GM18909 (cell line): ENCODE measurements at regions not wholly inside any gene's neighbourhood (a gene's known extent, or its start where the extent isn't known, plus 50 kb on each side); places are given as distances from the start of the nearest gene placed in this dataset.

Experiments
- ATAC-seq: cut with Tn5 transposase; IDR thresholded peaks from one replicate; pipeline ENCODE4 v1.9.1; 2021; ENCODE audit warnings: mild to moderate bottlenecking; ENCODE audit not compliant: unreplicated experiment, poor library complexity

- ATAC-seq = no peak
Observed at GRCh38 chr9:107612136-107612535, 122.6 kb upstream of the KLF4 start.

DNA sequence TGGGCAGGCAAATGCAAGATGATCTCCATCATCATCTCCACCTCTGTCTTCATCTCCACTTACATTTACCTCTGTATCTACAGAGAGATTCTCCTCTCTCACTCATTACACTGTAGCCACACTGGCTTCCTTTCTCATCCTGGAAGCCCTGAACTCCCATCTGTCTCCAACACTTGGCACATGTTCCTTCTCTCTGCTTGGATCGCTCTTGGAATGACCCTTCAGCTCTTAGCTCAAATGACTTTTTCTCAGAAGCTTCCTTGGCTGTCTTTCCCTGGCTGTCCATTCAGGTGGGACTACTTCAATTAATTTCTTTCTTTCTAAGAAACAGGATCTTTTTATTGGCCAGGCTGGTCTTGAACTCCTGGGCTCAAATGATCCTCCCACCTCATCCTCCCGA, 120.0 kb upstream of the KLF4 start:
- ATAC-seq = no peak

DNA sequence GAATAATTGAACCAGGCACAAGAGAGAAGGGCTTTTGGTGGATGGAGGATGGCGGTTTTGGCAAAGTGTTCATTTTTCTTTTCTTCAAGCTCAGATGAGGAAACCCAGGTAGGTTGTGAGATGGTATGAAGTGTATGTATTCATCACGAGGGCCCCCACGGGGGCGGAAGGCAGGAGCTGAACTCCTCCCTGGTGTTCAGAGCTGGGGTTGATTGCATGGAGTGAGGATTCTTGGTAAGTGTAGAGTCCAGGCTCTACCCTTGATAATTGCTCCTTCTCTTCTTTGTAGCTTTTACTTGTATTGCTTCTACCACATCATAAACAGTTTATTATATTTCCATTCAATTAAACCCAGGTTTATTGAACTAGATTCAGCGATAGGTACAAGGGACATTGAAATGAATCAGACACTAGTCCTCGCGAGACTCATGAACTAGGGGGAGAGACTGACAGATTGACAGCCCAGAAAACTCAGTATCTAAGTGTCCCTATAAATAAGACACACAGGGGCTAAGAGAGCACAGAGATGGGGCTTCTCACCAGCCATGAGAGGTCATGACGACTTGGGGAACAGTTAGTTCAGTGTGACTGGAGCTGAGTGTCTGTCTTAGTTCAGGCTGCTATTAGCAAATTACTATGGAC, 116.7 kb upstream of the KLF4 start:
- no peak for ATAC-seq

- ATAC-seq = no peak
Observed at GRCh38 chr9:107605041-107605440, 115.5 kb upstream of the KLF4 start.

DNA sequence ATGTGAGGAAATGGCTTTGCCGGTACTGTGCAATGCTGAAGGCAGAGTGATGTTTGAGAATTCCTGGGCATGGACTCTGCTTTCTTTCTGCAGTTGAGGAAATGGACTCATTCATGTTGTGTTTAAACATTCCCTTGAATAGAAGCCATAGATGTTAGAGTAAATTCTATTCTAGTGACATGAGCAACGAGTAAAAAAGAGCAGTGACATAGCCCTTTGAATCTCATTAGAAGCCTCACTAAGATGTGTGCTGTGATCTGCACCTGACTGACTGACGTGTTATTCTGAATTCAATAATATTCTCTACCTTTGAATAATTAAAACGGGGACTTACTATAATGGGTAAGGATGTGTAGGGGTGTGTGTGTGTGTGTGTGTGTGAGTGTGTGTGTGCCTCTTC, 113.7 kb upstream of the KLF4 start:
- ATAC-seq = no peak

- no peak for ATAC-seq
Observed at GRCh38 chr9:107600060-107600573, 110.5 kb upstream of the KLF4 start.

- no peak for ATAC-seq
Observed at GRCh38 chr9:107597743-107598217, 108.2 kb upstream of the KLF4 start.

GRCh38 chr9:107594908-107595530, 105.5 kb upstream of the KLF4 start:
- no peak for ATAC-seq

GRCh38 chr9:107593224-107593870, 103.8 kb upstream of the KLF4 start:
- ATAC-seq = no peak

DNA sequence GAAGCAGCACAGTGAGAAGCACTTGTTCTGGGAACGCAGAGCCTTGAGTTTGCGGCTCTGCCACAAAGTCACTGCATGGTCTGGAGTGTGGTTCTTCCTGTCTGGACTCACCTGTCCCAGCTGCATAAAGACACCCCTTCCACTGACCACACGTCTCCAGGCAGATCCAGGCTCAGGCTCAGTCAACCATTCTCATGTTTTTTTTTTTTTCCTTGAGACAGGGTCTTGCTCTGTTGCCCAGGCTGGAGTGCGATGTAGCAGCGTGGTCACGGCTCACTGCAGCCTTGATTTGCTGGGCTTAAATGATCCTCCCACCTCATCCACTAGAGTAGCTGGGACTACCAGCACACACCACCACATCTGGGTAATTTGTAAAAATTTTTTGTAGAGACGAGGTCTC, 102.9 kb upstream of the KLF4 start:
- no peak for ATAC-seq

DNA sequence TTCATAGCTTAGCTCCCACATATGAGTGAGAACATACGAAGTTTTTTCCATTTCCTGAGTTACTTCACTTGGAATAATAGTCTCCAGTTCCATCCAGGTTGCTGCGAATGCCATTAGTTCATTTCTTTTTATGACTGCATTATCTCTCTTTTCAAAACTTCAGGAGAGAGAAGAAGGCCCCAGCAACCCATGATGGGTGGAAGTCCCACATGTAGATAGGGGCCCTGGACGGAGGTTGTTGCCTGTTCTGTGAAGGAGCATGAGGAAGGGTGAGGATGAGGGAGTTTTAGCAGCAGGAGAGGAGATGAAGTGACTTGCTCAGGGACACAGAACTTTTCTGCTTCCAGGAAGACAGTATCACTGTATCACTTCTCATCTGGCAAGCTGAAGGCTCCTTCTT, 102.2 kb upstream of the KLF4 start:
- no peak for ATAC-seq

DNA sequence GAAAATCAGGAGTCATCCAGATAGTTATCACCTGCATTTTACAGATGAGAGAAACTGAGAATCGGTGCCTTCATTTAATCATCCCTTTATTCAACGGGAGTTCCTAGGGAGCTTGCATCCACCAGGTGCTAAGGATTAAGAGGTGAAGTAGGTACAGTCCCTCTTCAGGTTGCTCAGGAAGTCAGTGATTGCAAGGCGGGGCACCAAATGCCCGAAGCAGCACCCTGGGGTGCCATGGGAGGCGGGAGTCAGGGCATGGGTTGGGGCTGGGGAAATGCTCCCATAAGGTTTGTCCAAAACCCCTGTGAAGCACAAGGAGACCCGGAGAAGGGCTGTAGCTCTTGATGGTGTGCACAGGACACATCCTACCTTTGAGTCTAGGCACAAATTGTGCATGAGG, 98.8 kb upstream of the KLF4 start:
- ATAC-seq = no peak

DNA sequence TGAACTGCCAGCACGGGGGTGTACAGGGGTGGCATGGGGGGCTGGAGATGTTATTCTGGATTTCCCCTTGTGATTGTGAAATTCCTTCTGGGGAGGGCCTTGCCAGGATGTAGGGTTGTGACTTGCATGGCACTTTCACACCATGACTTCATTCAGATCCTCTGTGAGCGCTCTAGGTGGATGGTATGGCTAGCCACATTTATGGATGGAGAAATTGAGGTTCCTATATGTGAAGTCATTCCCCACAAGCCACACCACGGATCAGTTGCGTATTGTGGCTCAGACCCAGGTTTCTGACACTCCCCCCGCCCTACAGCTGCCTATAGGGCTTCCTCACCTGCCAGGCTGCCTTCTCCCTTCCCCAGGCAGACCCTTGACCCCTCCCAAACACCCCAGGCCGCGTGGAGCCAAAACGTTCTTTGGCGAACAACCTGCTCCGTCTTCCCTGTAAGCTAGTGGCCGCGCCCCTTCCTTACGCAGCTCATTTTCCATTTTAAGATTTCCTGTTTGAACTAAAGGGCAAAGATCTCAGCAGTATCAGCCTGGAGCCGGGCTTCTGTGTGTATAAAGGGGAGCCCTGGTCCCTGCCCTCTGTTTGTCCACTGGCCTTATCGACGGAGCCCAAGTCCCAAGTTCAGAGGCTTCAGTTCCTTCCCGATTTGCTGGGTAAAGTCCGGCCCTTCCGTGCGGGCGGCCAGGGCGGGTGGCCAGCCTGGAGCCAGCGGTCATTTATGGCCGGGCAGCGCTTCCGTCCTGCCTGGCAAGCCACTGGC, 97.8 kb upstream of the KLF4 start:
- ATAC-seq = no peak

DNA sequence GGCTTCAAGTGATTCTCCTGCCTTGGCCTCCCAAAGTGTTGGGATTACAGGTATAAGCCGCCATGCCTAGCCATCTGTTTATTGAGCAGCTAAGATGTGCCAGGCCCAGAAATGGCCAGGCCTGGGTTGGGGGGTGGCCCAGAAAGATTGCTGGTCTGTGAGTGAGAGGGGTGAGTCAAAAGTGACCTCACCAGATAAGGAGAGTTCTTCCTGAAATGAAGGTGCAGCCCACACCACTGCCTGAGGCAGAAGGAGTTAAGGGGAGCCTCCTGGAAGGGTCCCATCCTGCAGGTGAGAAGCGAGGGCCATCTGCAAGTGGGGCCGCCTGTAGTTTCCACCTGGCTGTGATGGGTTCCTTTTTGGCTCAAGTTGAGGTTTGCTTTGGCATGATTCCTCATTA, 96.9 kb upstream of the KLF4 start:
- ATAC-seq = no peak

GRCh38 chr9:107585465-107585864, 95.9 kb upstream of the KLF4 start:
- no peak for ATAC-seq

- no peak for ATAC-seq
Observed at GRCh38 chr9:107584944-107585343, 95.4 kb upstream of the KLF4 start.

GRCh38 chr9:107584186-107584585, 94.6 kb upstream of the KLF4 start:
- no peak for ATAC-seq

DNA sequence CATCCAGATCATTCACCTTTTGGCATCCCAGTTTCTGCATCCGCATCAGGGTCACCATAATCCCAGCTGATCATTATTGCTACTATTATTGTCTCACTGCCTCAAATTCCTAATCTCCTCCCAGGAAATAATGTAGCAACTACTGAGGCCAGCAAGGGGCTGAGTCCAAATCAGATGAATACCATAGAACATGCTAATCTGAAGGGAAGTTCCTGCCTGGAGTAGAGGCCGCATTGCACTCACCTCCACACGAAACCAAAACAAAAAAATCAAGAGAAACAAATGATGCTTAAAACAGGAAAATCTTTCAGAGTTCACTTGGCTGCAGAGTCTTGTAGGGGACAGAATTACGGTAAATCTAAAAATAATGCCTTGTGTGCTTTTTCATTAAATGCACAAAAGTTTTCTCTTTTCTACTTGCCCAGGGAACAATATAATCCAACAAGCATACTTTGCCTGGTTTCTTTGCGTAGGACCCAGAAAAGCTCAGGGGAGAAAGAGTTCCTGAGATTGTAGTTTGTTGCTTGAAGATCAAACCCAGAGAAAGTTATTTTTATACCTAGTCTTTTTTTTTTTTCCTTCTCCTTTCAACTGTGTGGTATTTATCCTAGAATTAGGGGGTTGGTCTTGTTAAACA, 87.7 kb upstream of the KLF4 start:
- no peak for ATAC-seq

- no peak for ATAC-seq
Observed at GRCh38 chr9:107571148-107571547, 81.6 kb upstream of the KLF4 start.

DNA sequence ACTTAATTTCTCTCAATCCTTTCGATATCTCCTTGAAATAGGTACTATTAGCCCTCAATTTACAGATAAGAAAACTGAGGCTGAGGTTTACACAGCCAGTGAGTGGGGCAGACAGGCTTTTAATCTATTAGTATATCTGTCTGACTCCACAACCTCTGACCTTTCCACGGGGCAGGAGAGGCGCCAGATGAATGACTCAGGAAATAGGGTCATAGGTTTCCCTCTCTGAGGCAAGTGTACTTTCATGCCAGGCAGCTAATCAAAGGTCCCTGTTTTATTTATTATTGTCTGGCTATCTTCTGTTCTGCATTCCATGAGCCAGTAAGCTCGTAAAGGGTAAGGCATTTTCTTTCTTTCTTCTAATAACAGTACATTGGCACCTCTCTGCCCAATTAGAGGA, 79.6 kb upstream of the KLF4 start:
- ATAC-seq = no peak
